ENCODE measurements at regions not wholly inside any gene's neighbourhood (a gene's known extent, or its start where the extent isn't known, plus 50 kb on each side); places are given as distances from the start of the nearest gene placed in this dataset.

DNA sequence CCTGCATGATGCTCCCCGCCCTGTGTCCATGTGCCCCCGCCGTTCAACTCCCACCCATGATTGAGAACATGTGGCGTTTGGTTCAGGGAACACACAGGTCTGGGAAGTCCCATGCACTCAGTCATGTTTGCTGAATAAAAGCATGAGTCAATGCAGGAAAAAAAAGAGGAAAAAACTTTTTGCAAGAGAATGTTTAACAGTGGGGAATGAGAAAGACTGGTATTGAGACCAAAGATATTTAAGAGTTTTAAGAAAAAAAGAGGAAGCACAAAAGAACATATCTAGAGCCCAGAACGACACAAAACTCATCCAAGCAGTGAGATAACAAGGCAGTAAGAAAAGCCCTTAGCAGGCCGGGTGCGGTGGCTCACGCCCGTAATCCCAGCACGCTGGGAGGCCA is 279.2 kb upstream of the THSD7B start:
- FAIRE-seq = peak; percentile 62
- DNase-seq (ENCODE audit: extremely low spot score, insufficient read length, low read depth) = no peak

DNA sequence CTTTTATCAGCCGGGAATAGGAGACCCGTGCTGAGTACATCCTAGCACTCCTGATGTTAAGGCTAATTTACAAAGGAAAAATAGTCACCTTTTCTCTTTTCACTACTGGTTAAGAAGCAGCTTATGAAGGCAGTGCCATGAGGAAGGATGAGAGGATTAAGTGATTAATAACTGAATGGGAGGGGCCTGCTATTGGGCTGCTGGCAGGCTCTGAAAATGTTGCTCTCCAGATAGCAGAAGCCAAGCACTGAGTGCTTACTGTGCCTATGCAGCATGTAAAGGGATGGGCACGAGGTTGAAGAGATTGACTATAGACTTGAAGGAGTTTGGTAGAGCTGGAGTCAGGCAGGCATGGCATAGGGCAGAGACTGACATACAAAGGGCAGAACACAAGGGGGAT is 282.4 kb upstream of the THSD7B start:
- no peak for FAIRE-seq
- DNase-seq (ENCODE audit: extremely low spot score, insufficient read length, low read depth) = no peak

DNA sequence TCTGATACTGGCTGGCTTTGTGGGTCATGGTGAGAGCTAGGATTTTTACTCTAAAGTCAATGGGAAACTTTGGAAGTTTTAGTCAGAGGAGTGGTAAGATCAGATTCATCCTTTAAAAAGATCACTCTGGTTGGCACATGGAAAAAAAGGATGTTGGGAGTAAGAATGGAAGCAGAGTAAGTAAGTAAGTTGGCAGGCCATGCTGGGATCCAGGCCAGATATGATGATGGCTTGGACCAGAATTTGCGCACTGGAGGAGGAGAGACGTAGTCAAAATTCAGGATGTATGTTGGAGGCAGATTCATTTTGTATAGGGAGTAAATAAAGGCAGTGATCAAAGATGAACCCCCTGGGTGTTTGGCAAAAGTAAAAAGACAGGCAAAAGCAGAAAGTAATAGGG is 283.3 kb upstream of the THSD7B start:
- no peak for FAIRE-seq

DNA sequence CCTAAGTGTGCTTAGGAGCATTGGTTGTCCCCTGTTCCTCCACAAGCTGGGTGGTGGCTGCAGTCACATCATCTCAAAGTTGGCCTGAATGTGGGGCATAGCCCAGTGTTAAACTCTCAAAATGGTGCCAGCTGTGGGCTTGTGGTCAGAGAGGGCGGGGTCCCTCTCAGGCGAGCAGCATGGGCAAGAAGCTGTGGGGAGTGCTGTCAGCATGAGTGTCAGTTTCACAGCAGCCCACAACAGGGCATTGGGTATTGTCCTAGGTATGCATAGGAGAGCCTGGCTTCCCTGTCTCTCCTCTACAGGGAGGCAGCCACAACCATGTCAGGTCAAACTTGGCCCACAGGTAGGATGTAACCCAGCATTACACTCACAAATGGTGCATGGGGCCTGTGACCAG is 285.6 kb upstream of the THSD7B start:
- FAIRE-seq = no peak

More for the DNA sequence above, 283.3 kb upstream of the THSD7B start:
- no peak for DNase-seq (ENCODE audit: extremely low spot score, insufficient read length, low read depth)

DNA sequence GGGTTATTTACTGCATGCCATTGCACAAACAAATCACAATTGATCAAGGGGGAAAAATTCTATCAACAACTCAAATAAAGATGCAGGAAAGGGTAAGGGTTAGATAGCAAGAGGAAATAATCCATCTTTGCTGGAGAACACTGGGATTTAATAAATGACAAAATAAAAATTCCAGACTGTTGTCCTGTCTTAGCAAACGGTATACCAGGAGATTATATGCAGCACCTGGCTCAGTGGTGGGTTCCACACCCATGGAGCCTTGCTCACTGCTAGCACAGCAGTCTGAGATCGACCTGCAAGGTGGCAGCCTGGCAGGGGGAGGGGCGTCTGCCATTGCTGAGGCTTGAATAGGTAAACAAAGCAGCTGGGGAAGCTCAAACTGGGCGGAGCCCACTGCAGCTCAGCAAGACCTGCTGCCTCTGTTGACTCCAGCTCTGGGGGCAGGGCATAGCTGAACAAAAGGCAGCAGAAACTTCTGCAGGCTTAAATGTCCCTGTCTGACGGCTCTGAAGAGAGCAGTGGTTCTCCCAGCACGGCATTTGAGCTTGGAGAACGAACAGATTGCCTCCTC is 296.5 kb upstream of the THSD7B start:
- FAIRE-seq (no peak), DNase-seq (ENCODE audit: extremely low spot score, insufficient read length, low read depth) (no peak)

More for the DNA sequence above, 285.6 kb upstream of the THSD7B start:
- DNase-seq (ENCODE audit: extremely low spot score, insufficient read length, low read depth) = no peak

DNA sequence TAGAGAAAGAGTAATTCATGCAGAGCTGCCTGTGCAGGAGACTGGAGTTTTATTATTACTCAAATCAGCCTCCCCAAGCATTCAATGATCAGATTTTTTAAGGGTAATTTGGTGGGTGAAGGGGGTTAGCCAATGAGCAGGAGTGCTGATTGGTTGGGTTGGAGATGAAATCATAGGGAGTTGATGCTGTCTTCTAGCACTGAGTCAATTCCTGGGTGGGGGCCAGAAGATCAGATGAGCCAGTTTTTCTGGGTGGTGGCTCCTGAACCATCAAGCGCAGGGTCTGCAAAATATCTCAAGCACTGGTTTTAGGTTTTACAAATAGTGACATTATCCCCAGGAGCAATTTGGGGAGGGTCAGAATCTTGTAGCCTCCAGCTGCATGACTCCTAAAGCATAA is 312.8 kb upstream of the THSD7B start:
- FAIRE-seq (no peak), DNase-seq (ENCODE audit: extremely low spot score, insufficient read length, low read depth) (no peak)

DNA sequence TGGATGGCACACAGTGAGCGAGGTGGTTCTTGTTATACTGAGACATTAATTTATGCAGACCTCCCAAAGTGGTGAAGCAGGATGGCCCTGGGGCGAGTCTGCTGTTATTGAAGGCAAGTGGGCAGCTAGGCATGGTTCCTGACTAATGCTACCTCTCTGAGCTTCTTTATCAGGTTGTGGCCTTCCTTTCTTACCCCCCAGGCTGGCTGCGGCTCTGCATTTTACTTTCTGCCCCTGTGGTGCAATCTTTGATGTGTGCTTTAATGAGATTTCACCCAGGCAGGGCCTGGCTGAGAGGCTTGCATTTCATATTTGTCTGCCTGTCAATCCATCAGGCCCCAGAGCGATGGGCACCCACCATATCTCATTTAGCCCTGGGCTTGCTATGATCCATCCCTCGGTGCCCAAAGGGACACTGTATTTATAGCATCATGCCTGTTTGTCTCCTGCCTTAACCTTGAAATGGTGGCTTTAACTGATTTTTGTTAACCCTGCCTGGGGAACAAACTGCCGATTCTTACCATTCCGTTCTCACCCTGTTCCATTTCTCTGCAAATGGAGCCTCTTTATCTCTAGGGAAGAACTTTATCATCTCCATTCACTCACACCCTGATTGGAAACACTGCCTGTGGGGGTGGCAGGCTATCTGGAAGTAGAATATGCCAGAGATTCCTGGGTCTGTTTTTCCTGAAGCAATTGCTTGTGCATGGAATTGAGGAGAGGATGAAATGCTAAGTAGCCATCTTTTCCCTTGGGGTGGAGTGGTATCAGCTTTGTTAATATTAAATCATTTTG is 316.2 kb upstream of the THSD7B start:
- DNase-seq (ENCODE audit: extremely low spot score, insufficient read length, low read depth) (no peak), FAIRE-seq (no peak)

DNA sequence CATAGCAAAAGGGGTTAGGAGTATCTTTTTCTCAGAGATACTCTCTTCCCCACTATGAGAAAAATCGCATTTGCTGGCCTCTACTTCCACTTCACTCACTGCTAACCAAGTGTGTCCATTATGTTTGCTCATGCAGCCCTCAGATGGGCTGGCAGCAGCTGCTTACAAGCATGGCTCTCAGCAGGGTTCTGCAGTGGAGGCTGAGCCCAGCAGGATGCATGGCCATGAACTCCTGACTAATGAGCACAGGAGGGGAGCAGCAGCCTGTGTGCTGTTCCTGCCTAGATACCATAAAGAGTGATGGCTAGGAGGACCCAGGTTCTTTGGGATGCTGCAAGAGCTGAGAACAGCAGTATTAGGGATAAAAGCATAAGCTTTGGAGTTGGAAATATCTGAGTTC is 316.9 kb upstream of the THSD7B start:
- no peak for DNase-seq (ENCODE audit: extremely low spot score, insufficient read length, low read depth)
- FAIRE-seq = no peak

DNA sequence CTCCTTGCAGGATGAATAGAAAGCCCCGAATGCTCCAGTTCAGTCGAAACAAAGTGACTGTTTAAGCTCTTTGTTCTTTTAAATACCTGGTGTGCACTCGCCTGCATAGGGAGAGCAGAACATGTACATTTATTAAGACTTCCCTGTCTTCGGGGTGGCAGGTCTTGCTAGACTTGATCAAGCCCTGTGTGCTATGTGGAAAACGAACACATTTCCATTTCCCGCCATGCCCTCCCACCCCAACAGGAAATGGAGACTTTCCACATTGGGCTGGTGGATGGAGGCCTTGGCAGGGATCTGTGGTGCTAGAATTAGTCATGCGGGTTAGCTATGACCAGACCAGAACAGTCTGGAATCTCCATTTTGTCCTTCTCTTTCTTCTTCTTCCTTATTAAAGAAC is 321.0 kb upstream of the THSD7B start:
- FAIRE-seq = no peak

DNA sequence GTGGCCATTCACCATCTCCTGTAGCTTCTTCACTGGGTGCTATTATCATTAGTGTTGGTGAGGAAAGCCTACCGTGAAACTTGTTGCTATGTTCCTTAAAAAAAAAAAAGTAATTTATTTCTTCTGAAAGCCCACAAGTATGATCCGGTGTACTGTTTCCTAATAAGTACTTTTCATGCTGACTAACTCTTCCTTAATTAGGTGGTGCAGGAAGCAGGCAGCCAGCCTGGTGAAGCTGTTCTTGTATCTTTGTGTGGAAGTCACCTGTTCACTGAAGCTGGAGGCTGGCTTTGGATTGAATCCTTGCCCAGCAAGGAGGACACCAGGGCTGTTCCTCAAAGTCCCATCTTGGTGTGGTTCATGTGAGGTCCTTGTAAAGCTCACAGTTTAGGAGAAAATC is 321.7 kb upstream of the THSD7B start:
- no peak for DNase-seq (ENCODE audit: extremely low spot score, insufficient read length, low read depth)
- FAIRE-seq = no peak

More for the DNA sequence above, 321.0 kb upstream of the THSD7B start:
- no peak for DNase-seq (ENCODE audit: extremely low spot score, insufficient read length, low read depth)

DNA sequence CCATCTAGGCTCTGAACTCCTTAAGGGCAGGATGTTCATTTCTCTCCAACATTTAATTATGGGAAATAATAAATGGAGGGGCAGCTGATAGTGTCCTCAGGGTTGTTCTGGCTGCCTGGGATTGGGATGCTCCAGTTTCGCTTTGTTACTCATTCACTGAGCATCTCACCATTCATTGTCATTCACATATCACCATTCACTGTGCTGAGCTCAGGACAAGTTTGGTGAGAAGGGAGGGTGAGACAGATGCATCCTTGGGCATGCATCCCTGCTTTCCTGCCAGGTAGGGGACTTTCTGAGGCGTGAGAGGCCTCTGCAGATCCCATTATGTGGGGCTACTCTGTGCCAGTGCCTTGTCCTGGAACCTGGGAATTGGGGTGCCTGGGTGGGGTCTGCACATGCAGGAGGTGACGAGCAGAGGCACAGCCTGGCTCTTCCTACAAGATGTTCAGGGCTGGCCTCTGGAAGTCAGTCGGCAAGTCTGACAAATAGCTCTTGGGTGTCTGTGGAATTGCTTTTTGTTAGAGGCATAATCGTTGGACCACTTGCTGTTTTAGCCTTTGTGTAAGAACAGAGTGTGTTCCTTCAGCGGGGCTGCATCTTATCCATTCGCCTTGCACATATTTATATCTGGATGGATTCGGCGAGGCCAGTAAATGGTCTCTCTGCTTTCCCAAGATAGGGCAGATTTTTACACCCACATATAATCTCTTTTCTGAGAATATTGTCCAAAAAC is 323.2 kb upstream of the THSD7B start:
- DNase-seq (ENCODE audit: extremely low spot score, insufficient read length, low read depth) (no peak), FAIRE-seq (no peak)

DNA sequence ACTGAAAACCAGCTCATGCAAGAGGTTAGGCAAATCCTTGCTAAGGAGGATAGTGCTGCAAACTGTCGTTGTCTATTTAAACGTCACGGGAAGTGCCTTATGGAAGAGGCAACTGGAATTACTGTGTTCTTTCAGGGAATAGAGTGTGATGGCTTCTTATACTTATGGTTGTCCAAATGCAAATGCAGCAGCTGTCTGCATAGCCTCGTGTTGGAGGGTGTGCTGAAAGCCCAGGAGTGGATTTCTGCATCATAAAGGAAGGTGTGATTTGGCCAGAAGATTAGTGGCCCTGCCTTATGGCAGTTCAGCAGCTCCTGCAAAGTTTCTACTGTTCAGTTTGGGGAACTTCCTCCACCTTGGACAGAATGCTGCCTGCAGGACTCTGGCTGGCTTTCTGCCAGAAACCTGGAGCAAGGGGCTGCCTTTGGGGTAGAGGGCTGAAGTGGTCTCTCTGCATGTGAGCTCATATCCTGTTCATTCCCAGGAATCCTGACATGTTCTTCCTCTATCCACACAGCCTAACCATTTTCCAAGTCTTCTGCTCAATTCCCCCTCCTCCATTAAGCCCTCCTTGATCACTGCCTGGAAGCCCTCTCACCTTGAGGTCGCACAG is 321.2 kb upstream of the CXCR4 start:
- FAIRE-seq (no peak), DNase-seq (ENCODE audit: extremely low spot score, insufficient read length, low read depth) (no peak)

DNA sequence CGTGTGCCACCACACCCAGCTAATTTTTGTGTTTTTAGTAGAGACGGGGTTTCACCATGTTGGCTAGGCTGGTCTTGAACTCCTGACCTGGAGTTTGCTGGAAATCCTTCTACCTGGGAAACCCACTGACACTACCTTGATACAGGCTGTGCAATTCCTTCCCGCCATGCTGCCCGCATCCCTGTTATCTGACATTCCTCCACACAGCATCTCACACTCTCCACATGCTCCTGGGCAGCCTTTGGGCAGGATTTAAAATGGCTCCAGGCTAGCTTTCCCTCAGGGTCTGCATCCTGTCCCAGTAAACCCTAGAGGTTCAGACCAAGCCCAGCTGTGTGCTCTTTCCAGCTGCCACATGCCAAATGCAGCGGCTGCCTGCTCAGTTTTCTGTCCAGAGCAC is 319.5 kb upstream of the CXCR4 start:
- no peak for FAIRE-seq
- no peak for DNase-seq (ENCODE audit: extremely low spot score, insufficient read length, low read depth)

DNA sequence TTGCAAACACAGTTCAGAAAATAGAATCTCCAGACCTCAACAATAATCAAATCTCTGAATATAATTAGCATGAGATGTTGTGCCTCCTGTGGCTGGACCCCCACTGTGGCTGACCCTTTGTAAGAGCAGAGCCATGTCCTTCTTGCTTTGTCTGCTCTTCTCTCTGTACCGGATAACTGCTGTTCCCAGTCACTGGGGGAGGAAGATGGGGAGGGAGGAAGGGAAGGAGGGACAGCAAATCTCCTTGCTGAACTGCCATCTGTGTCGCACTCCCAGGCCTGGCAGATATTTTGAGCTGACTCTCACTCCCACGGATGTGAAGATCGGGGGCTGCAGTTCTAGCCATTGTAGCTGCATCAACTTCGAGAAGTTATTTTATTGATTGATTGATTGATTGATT is 319.0 kb upstream of the CXCR4 start:
- FAIRE-seq = no peak
- no peak for DNase-seq (ENCODE audit: extremely low spot score, insufficient read length, low read depth)

DNA sequence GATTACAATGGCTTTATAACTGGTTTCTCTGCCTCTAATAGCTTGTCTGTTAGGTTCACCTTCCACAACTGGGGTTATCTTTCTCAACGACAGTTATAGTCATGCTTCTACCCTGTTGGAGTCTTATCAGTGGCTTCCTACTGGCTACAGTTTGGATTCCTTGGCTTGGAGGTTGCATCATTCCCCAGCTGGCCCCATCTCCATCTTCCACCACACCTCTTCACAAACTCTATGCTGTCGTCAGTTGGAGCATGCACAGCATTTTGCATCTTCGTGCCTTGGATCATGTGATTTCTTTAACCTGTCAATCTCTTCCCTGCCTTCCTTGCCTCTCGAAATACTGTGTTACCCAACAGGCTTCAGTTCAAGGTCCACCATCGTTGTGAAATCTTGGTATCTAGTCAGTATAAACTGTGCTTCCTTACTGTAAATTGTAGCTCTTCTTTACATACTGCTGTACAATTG is 316.3 kb upstream of the CXCR4 start:
- DNase-seq (ENCODE audit: extremely low spot score, insufficient read length, low read depth) = no peak
- no peak for FAIRE-seq

DNA sequence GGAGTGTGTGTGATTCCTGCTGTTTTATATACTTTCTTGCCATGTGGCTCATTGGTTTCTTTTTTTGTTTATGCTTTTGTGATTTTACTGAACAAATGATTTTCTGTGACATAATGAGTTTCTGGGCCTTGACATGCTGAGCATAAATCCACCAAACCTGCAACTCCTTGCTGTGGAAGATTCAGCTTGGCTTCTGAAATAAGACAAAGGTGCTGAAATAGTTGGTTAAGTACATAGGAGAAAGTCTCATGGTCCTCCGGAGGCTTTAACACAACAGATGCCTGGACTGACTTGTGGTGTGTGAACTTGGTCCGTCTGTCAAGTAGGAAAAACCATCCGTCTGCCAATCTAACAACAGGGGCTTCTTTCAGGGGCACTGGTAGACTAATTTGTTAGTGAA is 315.3 kb upstream of the CXCR4 start:
- FAIRE-seq = no peak
- DNase-seq (ENCODE audit: extremely low spot score, insufficient read length, low read depth) = no peak

DNA sequence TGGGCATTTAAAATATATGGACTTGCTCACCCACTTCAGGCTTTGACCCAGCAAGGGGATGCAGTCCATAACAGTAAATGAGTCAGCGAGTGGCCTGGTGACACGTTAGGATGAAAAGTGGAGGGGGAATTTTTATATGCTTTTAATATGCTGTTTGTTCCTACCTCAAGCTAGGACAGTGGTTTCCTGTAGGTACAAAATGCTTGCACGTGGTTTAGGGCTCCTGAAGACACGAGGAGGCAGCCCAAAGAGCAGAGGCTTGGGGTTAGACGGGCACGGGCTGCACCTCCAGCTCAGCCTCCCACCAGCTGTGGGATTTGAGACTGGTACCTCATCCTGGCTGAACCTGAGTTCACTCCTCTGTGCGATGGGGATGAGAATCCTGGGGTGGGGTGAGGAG is 306.2 kb upstream of the CXCR4 start:
- DNase-seq (ENCODE audit: extremely low spot score, insufficient read length, low read depth) (no peak), FAIRE-seq (no peak)

DNA sequence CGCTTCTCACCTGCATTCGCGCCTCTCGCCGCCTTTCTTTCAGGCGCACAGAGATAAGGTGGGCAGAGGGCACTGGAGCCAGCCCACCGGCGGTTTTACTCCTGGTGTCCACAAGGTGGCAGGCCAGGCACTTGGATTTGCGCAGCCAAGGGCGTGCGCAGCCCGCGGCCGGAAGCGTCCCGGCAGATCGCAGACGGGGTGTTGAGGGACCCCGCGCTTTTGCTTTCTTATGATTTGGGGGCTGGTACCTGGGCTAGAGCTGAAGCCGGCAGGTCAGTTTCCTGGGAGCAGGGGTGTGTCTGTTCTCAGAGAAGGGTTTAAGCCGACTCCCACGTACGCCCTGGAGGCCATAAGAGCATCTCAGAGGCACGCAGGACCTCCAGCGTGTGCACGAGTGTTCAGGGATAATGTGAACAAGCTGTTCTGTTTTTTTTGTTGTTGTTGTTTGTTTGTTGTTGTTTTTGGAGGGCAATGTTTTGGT is 305.6 kb upstream of the CXCR4 start:
- FAIRE-seq (peak; percentile 86), DNase-seq (ENCODE audit: extremely low spot score, insufficient read length, low read depth) (peak; percentile 66)

DNA sequence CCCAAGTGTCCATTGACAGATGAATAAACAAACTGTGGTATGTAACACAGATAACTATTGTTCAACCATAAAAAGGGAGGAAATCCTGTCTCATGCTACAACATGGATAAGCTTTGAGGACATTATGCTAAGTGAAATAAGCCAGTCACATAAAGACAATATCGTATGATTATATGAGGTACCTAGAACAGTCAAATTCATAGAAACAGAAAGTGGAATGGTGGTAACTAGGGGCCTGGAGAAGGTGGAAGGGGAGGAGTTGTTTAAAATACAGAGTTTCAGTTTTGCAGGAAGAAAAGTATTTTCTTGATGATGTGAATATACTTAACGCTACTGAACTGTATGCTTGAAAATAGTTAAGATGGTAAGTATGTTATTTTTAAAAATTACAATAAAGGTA is 304.6 kb upstream of the CXCR4 start:
- no peak for FAIRE-seq

DNA sequence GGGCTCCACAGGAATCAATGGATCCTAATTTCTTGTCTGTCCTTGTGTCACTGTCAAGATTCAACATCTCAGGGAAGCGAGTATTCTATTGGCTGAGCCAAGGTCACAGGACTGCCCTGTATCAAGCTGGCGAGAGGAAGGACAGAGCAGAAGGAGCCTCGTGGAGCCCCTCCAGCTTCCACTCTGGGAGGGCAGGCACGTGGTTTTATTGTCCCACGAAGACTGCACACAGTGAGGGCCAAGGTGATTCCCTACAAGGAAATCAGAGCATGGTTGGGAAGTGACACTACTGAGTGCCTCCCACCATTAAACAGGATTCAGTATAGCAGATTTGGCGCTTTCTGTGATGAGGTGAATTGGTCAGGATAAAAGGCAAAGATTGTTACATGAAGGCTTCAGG is 302.4 kb upstream of the CXCR4 start:
- no peak for DNase-seq (ENCODE audit: extremely low spot score, insufficient read length, low read depth)
- FAIRE-seq = no peak

More for the DNA sequence above, 304.6 kb upstream of the CXCR4 start:
- no peak for DNase-seq (ENCODE audit: extremely low spot score, insufficient read length, low read depth)

DNA sequence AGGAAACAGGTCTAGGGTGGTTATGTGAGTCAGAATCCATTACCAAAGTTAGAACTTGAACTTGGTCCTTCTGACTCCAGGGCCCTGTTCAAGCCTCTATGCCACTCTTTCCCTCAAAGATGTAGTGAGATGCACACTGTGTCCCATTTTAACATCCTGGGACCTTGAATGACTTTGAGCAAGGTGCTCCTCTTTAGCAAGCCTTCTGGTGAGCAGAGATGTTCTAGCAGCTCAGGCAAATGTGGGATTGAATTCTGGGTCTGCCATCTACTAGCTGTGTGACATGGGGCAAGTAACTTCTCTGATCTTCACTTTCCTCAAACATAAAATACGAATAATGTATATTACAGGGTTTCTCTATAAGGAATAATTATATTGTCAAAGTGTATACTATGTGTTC is 294.0 kb upstream of the CXCR4 start:
- DNase-seq (ENCODE audit: extremely low spot score, insufficient read length, low read depth) (no peak), FAIRE-seq (no peak)
